ACC112 (cell line): ENCODE measurements at regions not wholly inside any gene's neighbourhood (a gene's known extent, or its start where the extent isn't known, plus 50 kb on each side); places are given as distances from the start of the nearest gene placed in this dataset.
"Not testable (repeated sequence)": the region's sequence is repeated elsewhere in the genome, so short reads cannot be mapped to it uniquely, and the experiment has no call there.

Experiments used
- H2AFZ ChIP-seq: fragments of 200-600 bp; sonication (generic); one replicate; pipeline ENCODE4 v1.6.0; 2017; ENCODE audit warnings: antibody characterized with exemption, low read length; ENCODE audit not compliant: unreplicated experiment
- H3K27ac ChIP-seq: fragments of 200-600 bp; sonication (generic); 2 replicates; pipeline ENCODE4 v1.5.1; 2014; ENCODE audit warnings: low read depth, mild to moderate bottlenecking, antibody characterized with exemption, low read length, moderate library complexity
- H3K27me3 ChIP-seq: fragments of 200-600 bp; sonication (generic); 2 replicates; pipeline ENCODE4 v1.6.1; 2014; ENCODE audit warnings: mild to moderate bottlenecking, antibody characterized with exemption, low read length, moderate library complexity, mixed read lengths; ENCODE audit not compliant: insufficient read depth
- H3K36me3 ChIP-seq: fragments of 200-600 bp; sonication (generic); 2 replicates; pipeline ENCODE4 v1.6.1; 2016; ENCODE audit warnings: mild to moderate bottlenecking, antibody characterized with exemption, low read length, moderate library complexity, mixed read lengths; ENCODE audit not compliant: insufficient read depth
- H3K4me1 ChIP-seq: fragments of 200-600 bp; sonication (generic); one replicate; pipeline ENCODE4 v1.6.1; 2016; ENCODE audit warnings: low read length, mixed read lengths; ENCODE audit not compliant: insufficient read depth, unreplicated experiment, control insufficient read depth
- H3K4me3 ChIP-seq: fragments of 200-600 bp; sonication (generic); 2 replicates; pipeline ENCODE4 v1.5.1; 2014; ENCODE audit warnings: mild to moderate bottlenecking, low read depth, low read length
- H3K79me2 ChIP-seq: fragments of 200-600 bp; sonication (generic); one replicate; pipeline ENCODE4 v1.6.0; 2016; ENCODE audit warnings: low read length; ENCODE audit not compliant: control insufficient read depth, unreplicated experiment, insufficient read depth

DNA sequence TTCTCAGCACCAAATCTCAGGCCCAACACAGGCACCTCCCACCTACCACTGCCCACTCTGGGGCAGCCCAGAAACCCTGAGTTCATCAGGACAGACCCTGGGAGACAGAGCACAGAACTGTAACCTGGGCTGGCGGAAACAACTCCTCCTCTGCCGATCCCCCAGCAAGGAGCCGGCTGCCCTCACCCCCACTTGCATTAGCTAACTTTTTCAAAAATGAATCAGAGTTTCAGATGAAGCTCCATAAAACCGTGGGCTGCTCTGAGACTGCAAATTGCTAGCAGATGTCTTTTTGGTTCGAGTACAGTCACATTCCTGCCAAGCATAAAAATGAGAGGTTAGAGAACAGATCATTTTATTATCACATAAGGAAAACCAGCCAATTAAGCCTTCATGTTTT is 93.4 kb upstream of the PARD3 start:
- no peak overlapping the region for H3K4me3 ChIP-seq

GRCh38 chr10:34907743-34908430 is 92.8 kb upstream of the PARD3 start:
- Histone ChIP-seq H3K4me1 (peaks cover 15% of the 10 kb centered on the region), H3K27me3 (no peaks in the 10 kb centered on the region), H3K4me3 (no peak overlapping the region), H3K36me3 (no peaks in the 10 kb centered on the region), H3K27ac (no peak overlapping the region), H3K79me2 (no peaks in the 10 kb centered on the region), H2AFZ (peak overlapping the region; percentile 14)

More for the DNA sequence above, 93.4 kb upstream of the PARD3 start:
- H3K27me3 ChIP-seq, result no peaks in the 10 kb centered on the region
- peak overlapping the region; percentile 37 for H2AFZ ChIP-seq
- no peak overlapping the region for H3K27ac ChIP-seq
- H3K79me2 ChIP-seq, result no peaks in the 10 kb centered on the region
- H3K36me3 ChIP-seq, result no peaks in the 10 kb centered on the region
- peaks cover 15% of the 10 kb centered on the region for H3K4me1 ChIP-seq

DNA sequence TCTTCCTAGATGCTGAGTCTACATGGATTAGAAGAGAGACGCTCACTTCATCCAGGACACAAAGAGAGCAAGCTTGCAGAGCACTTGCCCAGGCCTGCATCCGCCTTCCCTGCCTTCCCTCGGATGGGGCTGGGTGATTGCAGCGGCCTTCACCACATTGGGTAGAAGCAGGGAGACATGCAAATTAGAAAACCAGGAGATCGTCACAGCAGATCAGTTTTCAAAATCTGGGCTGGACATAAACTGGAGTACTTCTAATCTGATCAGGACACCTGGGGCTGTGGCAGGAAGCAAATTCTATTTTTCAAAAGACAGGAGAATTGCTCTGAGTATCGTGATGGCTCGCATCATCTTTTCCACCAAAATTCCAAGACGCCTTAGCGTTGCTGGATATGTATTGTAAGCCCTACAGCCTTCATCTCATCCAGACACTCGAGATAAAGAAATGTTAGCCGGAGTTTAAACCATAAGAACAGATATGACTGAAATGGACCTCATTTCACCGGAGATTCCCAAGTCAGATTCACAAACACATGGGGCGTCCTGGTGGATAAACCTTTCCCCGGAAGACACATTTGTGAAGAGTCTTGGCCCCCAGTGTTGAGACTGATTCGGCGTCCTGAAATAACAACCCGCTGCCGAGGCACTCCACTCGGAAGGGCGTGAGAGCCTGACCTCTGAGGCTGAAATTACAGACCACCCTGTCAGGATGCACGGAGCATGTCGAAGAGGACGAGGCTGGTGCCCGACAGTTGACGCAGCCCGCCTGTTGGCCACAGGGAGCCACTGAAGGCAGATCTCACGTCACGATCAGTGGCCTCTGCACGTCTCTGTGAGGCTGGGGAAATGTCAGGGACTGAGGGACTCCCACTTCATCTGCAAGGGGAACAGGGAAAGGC is 91.2 kb upstream of the PARD3 start:
- no peak overlapping the region for H3K27ac ChIP-seq
- no peak overlapping the region for H3K4me3 ChIP-seq
- no peak overlapping the region for H2AFZ ChIP-seq
- H3K27me3 ChIP-seq, result no peaks in the 10 kb centered on the region
- H3K79me2 ChIP-seq, result no peaks in the 10 kb centered on the region
- H3K36me3 ChIP-seq, result no peaks in the 10 kb centered on the region
- H3K4me1 ChIP-seq, result peaks cover 15% of the 10 kb centered on the region

DNA sequence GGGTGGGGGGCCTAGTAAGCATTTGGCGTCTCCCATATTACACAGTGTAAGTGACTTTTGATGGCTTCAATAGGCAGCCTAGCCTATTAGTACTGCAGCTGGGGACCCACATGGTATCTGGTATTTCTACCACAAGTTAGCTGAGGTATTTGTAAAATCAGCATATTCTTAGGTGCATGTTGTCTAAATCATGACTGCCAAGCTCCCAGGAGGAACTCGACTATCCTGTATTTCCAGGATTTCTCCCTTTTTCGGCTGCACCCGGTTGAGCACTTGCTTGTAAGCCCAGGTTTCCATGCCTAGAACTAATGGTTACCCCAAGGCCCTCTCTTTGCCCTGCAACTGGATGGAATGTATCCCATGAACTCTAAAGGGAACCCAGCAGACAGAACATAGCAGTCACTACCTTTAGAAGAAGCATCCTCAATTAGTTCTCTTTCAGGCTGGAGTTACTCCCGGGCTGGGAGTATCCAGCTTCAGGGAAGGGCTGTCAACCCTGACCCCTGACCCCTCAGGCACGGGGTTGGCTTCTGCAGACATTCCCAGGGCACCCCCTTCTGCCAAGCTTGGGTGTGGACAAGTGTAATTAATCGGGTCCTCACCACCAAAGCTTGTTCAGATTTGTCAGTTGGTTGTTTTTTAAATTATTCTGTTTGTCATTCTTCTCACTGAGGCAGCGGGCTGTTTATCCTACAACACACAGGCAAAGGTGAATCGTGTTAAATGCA is 90.3 kb upstream of the PARD3 start:
- no peaks in the 10 kb centered on the region for H3K36me3 ChIP-seq
- peaks cover 15% of the 10 kb centered on the region for H3K4me1 ChIP-seq
- no peak overlapping the region for H2AFZ ChIP-seq
- no peaks in the 10 kb centered on the region for H3K79me2 ChIP-seq
- H3K4me3 ChIP-seq, result no peak overlapping the region
- no peak overlapping the region for H3K27ac ChIP-seq
- H3K27me3 ChIP-seq, result no peaks in the 10 kb centered on the region

GRCh38 chr10:34904191-34904590 is 89.1 kb upstream of the PARD3 start:
- Histone ChIP-seq H3K4me3 (no peak overlapping the region), H3K79me2 (no peaks in the 10 kb centered on the region), H3K4me1 (peaks cover 15% of the 10 kb centered on the region), H3K36me3 (no peaks in the 10 kb centered on the region), H3K27me3 (no peaks in the 10 kb centered on the region), H3K27ac (no peak overlapping the region), H2AFZ (no peak overlapping the region)

- Histone ChIP-seq H3K36me3 (no peaks in the 10 kb centered on the region), H3K4me1 (no peaks in the 10 kb centered on the region), H3K4me3 (no peak overlapping the region), H2AFZ (no peak overlapping the region), H3K27ac (no peak overlapping the region), H3K27me3 (no peaks in the 10 kb centered on the region), H3K79me2 (no peaks in the 10 kb centered on the region)
Observed at GRCh38 chr10:34899161-34899560, 84.1 kb upstream of the PARD3 start.

DNA sequence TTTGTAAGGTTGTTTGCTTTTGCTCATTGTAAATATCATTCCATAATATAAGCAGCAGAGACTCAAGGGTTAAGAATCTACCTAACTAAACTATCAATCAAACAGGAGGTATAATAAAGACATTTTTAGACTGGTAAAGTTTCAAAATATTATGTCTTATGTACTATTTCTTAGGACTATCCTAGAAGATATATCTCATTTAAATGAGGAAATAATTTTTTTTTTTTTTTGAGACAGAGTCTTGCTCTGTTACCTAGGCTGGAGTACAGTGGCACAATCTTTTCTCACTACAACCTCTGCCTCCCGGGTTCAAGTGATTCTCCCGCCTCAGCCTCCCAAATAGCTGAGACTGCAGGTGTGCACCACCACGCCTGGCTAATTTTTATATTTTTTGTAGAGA is 80.9 kb upstream of the PARD3 start:
- no peak overlapping the region for H2AFZ ChIP-seq
- no peak overlapping the region for H3K4me3 ChIP-seq
- H3K27me3 ChIP-seq, result no peaks in the 10 kb centered on the region
- no peaks in the 10 kb centered on the region for H3K4me1 ChIP-seq
- no peak overlapping the region for H3K27ac ChIP-seq
- H3K36me3 ChIP-seq, result no peaks in the 10 kb centered on the region
- H3K79me2 ChIP-seq, result no peaks in the 10 kb centered on the region

DNA sequence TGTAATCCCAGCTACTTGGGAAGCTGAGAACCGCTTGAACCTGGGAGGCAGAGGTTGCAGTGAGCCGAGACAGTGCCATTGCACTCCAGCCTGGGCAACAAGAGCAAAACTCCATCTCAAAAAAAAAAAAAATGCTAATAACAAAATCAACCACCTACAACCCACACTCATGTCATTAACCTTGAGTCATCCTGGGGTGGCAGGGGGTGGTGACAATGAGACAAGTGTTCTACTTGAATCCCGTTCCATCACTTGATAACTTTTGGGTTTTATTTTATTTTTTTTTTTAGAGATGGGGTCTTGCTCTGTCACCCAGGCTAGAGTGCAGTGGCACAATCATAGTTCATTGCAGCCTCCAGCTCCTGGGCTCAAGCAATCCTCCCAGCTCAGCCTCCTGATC is 80.0 kb upstream of the PARD3 start:
- not testable (repeated sequence) for H3K36me3 ChIP-seq, H3K4me1 ChIP-seq, H3K4me3 ChIP-seq, H3K79me2 ChIP-seq, H3K27ac ChIP-seq, H2AFZ ChIP-seq, H3K27me3 ChIP-seq

DNA sequence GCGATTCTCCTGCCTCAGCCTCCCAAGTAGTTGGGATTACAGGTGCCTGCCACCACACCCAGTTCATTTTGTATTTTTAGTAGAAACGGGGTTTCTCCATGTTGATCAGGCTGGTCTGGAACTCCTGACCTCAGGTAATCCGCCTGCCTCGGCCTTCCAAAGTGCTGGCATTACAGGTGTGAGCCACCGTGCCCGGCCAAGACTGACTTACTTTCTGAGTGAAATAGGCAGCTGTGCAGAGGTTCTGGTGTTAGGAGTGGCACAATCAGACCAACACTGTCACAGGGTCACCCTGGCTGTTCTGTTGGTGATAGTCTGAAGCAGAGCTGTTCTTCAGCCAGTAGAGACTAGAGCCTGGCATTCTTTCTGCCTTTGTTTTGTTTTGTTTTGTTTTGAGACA is 77.4 kb upstream of the PARD3 start:
- not testable (repeated sequence) for H2AFZ ChIP-seq, H3K4me3 ChIP-seq, H3K79me2 ChIP-seq, H3K27ac ChIP-seq, H3K4me1 ChIP-seq, H3K36me3 ChIP-seq, H3K27me3 ChIP-seq

GRCh38 chr10:34890939-34891338 is 75.8 kb upstream of the PARD3 start:
- Histone ChIP-seq H2AFZ (no peak overlapping the region), H3K36me3 (no peaks in the 10 kb centered on the region), H3K79me2 (no peaks in the 10 kb centered on the region), H3K4me1 (no peaks in the 10 kb centered on the region), H3K27me3 (no peaks in the 10 kb centered on the region), H3K27ac (no peak overlapping the region), H3K4me3 (no peak overlapping the region)
